Activated gamma-delta T cell (primary cell): ENCODE measurements at regions not wholly inside any gene's neighbourhood (a gene's known extent, or its start where the extent isn't known, plus 50 kb on each side); places are given as distances from the start of the nearest gene placed in this dataset.
"Not testable (repeated sequence)": the region's sequence is repeated elsewhere in the genome, so short reads cannot be mapped to it uniquely, and the experiment has no call there.

Experiments
- DNase-seq: peaks from one replicate; lab custom pipeline; 2025; lab: John Stamatoyannopoulos, UW

GRCh38 chr22:48628891-48629543 lies 1198.7 kb downstream of the BRD1 start:
- DNase-seq = no peak

- DNase-seq = no peak
Observed at GRCh38 chr22:48627966-48628365, 1199.7 kb downstream of the BRD1 start.

GRCh38 chr22:48627203-48627602 lies 1200.5 kb downstream of the BRD1 start:
- DNase-seq = no peak

GRCh38 chr22:48624401-48624800 lies 1203.3 kb downstream of the BRD1 start:
- no peak for DNase-seq

GRCh38 chr22:48622891-48623545 lies 1204.7 kb downstream of the BRD1 start:
- DNase-seq = no peak

- no peak for DNase-seq
Observed at GRCh38 chr22:48621085-48621484, 1206.6 kb downstream of the BRD1 start.

- not testable (repeated sequence) for DNase-seq
Observed at GRCh38 chr22:48620460-48620859, 1207.2 kb downstream of the BRD1 start.

- DNase-seq = no peak
Observed at GRCh38 chr22:48619721-48620120, 1208.0 kb downstream of the BRD1 start.

- DNase-seq = no peak
Observed at GRCh38 chr22:48618326-48618725, 1209.3 kb downstream of the BRD1 start.

- no peak for DNase-seq
Observed at GRCh38 chr22:48616656-48617055, 1211.0 kb downstream of the BRD1 start.

GRCh38 chr22:48615171-48616008 lies 1212.3 kb downstream of the BRD1 start:
- DNase-seq = no peak

- DNase-seq = no peak
Observed at GRCh38 chr22:48613566-48614200, 1214.0 kb downstream of the BRD1 start.

GRCh38 chr22:48612077-48612995 lies 1215.3 kb downstream of the BRD1 start:
- no peak for DNase-seq

GRCh38 chr22:48609279-48609865 lies 1218.3 kb downstream of the BRD1 start:
- DNase-seq = no peak

- DNase-seq = no peak
Observed at GRCh38 chr22:48607901-48608662, 1219.6 kb downstream of the BRD1 start.

GRCh38 chr22:48606684-48607307 lies 1220.9 kb downstream of the BRD1 start:
- DNase-seq = no peak

- DNase-seq = no peak
Observed at GRCh38 chr22:48605856-48606481, 1221.7 kb downstream of the BRD1 start.

GRCh38 chr22:48605125-48605524 lies 1222.5 kb downstream of the BRD1 start:
- DNase-seq = no peak
